HCT116 (cell line): ENCODE measurements at regions not wholly inside any gene's neighbourhood (a gene's known extent, or its start where the extent isn't known, plus 50 kb on each side); places are given as distances from the start of the nearest gene placed in this dataset.

Experiments
- ATAC-seq: fragments of 200-7000 bp; cut with Tn5 transposase; 2 replicates; pipeline ENCODE4 v1.9.1; 2020; ENCODE audit warnings: mild to moderate bottlenecking, moderate library complexity
- BruUV-seq: library from RNA; stranded (reverse); fragments of 400-500 nt; replicated peaks from 2 replicates; lab custom pipeline; 2021; lab: Mats Ljungman, UMichigan
- CTCF ChIA-PET: fragments of 300-600 bp; sonication (Branson Sonifier 250); formaldehyde crosslinking; loops from one replicate; lab custom pipeline; 2021; ENCODE audit warnings: antibody characterized with exemption; lab: Charles Lee
- POLR2A ChIA-PET: fragments of 300-600, 350-600 bp; sonication (Branson Sonifier 250); formaldehyde crosslinking; loops from one replicate; lab custom pipeline; 2021; ENCODE audit warnings: antibody characterized with exemption; lab: Charles Lee
- RAD21 ChIA-PET, 2 experiments: fragments of 300-600 bp; sonication (Branson Sonifier 250); formaldehyde crosslinking; loops; one replicate each; lab custom pipeline; 2023; ENCODE audit warnings: low total read pairs in 2 of 2; ENCODE audit not compliant: uncharacterized antibody in 2 of 2, unreplicated experiment in 2 of 2, low non-redundant PET in 1 of 2; lab: Charles Lee
- DNase-seq: peaks from one replicate; pipeline ENCODE4 v3.0.0-alpha.2; 2010; ENCODE audit warnings: low read depth, low spot score
- H2AFZ ChIP-seq: fragments of 200-600 bp; shearing (Covaris generic), sonication (generic); 2 replicates; pipeline ENCODE4 v1.6.1; 2017; ENCODE audit warnings: low read depth, mixed run types, mixed read lengths, antibody characterized with exemption, low read length; ENCODE audit not compliant: poor library complexity, severe bottlenecking
- H3K27ac ChIP-seq: 2 replicates; pipeline ENCODE4 v1.5.1; 2012; ENCODE audit warnings: low read depth, low read length
- H3K27me3 ChIP-seq: fragments of 200-600 bp; sonication (generic); 2 replicates; pipeline ENCODE4 v1.6.1; 2016; ENCODE audit warnings: mixed run types, low read length, mixed read lengths; ENCODE audit not compliant: insufficient read depth
- H3K36me3 ChIP-seq, 2 experiments: fragments of 200-500 bp in 1 of 2; fragments of 200-600 bp in 1 of 2; sonication (Bioruptor generic) in 1 of 2; sonication (generic) in 1 of 2; 2 replicates each; pipeline versions ENCODE4 v1.5.1 to v1.6.1; 2014 to 2016; ENCODE audit warnings: low read length in 2 of 2, inconsistent platforms in 1 of 2, mixed read lengths in 1 of 2, mixed run types in 1 of 2; ENCODE audit not compliant: insufficient read depth in 2 of 2, control insufficient read depth in 1 of 2
- H3K4me1 ChIP-seq, 2 experiments: fragments of 200-600 bp in 1 of 2; sonication (generic) in 1 of 2; 2 replicates each; pipeline versions ENCODE4 v1.5.1 to v1.6.1; 2012 to 2017; ENCODE audit warnings: low read length in 2 of 2, inconsistent platforms in 1 of 2, mild to moderate bottlenecking in 1 of 2, mixed read lengths in 1 of 2, mixed run types in 1 of 2, moderate library complexity in 1 of 2; ENCODE audit not compliant: insufficient read depth in 2 of 2, control insufficient read depth in 1 of 2
- H3K4me2 ChIP-seq: fragments of 200-600 bp; sonication (generic); 2 replicates; pipeline ENCODE4 v1.6.1; 2017; ENCODE audit warnings: mixed run types, low read length, mixed read lengths
- H3K4me3 ChIP-seq, 2 experiments: fragments of 200-600 bp in 1 of 2; sonication (generic) in 1 of 2; replicated peaks in 1 of 2; 2 replicates each; pipeline ENCODE4 v1.5.1; 2011 to 2016; ENCODE audit warnings: low read length in 2 of 2, control low read depth in 1 of 2, low read depth in 1 of 2, mild to moderate bottlenecking in 1 of 2, mixed read lengths in 1 of 2, mixed run types in 1 of 2
- H3K79me2 ChIP-seq: fragments of 200-600 bp; sonication (generic); 2 replicates; pipeline ENCODE4 v1.6.1; 2017; ENCODE audit warnings: mild to moderate bottlenecking, mixed run types, low read length, moderate library complexity, mixed read lengths; ENCODE audit not compliant: insufficient read depth
- H3K9ac ChIP-seq: fragments of 200-600 bp; sonication (generic); 2 replicates; pipeline ENCODE4 v1.6.1; 2016; ENCODE audit warnings: low read length, mixed read lengths
- H3K9me2 ChIP-seq: fragments of 200-600 bp; sonication (generic), shearing (Covaris generic); 2 replicates; pipeline ENCODE4 v1.6.1; 2017; ENCODE audit warnings: mixed run types, mild to moderate bottlenecking, moderate library complexity; ENCODE audit not compliant: insufficient read depth
- H3K9me3 ChIP-seq, 2 experiments: fragments of 200-500 bp in 1 of 2; fragments of 200-600 bp in 1 of 2; sonication (Bioruptor generic) in 1 of 2; sonication (generic) in 1 of 2; 2 replicates each; pipeline ENCODE4 v1.6.1; 2014 to 2017; ENCODE audit warnings: low read length in 2 of 2, mixed read lengths in 2 of 2, inconsistent platforms in 1 of 2, low read depth in 1 of 2, mild to moderate bottlenecking in 1 of 2, mixed run types in 1 of 2, moderate library complexity in 1 of 2; ENCODE audit not compliant: control insufficient read depth in 1 of 2, insufficient read depth in 1 of 2
- H4K20me1 ChIP-seq: fragments of 200-600 bp; sonication (generic), shearing (Covaris generic); 2 replicates; pipeline ENCODE4 v1.6.1; 2017; ENCODE audit warnings: mixed run types, mild to moderate bottlenecking, moderate library complexity; ENCODE audit not compliant: insufficient read depth
- CBX3 ChIP-seq: IDR thresholded peaks from 2 replicates; pipeline ENCODE4 v1.6.1; 2012; ENCODE audit warnings: low read depth
- EGR1 ChIP-seq: IDR thresholded peaks from 2 replicates; pipeline ENCODE4 v1.6.1; 2012; ENCODE audit warnings: low read depth
- EZH2 ChIP-seq: fragments of 200-600 bp; sonication (generic); IDR thresholded peaks from 2 replicates; pipeline ENCODE4 v1.6.1; 2017; ENCODE audit warnings: antibody characterized with exemption, mixed run types
- JUND ChIP-seq: IDR thresholded peaks from 2 replicates; pipeline ENCODE4 v1.6.1; 2012
- SP1 ChIP-seq: IDR thresholded peaks from 2 replicates; pipeline ENCODE4 v1.6.1; 2012; ENCODE audit warnings: low read depth
- intact Hi-C: fragments of 100-400 bp; cut with micrococcal nuclease; formaldehyde crosslinking; loops from 2 replicates; pipeline ENCODE4 v1.10.0; 2022
- TF ChIP-seq, protein P1 (sequence below): IDR thresholded peaks from 2 replicates; pipeline ENCODE4 v1.6.1; 2012
- TF ChIP-seq, protein P2 (sequence below), 3 experiments: fragments of 200-600 bp in 1 of 3; sonication (generic) in 1 of 3; IDR thresholded peaks in 2 of 3; conservative IDR thresholded peaks in 1 of 3; 2 replicates each; pipeline ENCODE4 v1.5.1; 2012 to 2017; ENCODE audit warnings: low read depth in 2 of 3, low read length in 2 of 3, antibody characterized with exemption in 1 of 3, borderline replicate concordance in 1 of 3, control low read depth in 1 of 3, mild to moderate bottlenecking in 1 of 3, mixed read lengths in 1 of 3, mixed run types in 1 of 3, moderate library complexity in 1 of 3; ENCODE audit not compliant: insufficient read depth in 1 of 3
- TF ChIP-seq, protein P3 (sequence below): IDR thresholded peaks from 2 replicates; pipeline ENCODE4 v1.6.1; 2012; ENCODE audit warnings: low read depth

DNA sequence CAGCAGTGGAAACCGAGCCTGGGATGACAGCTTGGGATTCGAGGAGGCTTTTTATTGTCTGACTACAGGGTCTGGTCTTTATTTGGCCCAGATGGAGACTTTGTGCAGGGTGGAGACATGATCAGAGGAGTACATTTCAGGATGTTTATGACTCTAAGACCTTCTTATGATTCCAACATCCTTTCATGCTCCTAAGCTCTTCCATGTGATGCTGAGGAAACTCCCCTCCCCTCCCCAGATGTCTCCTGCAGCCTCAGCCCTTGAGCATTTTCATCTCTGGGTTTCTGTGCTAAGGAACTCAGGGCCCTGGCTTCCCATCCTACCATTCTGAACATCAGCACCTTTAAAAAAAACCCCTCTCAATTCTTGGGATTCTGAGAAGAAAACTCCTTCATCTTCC, 186.6 kb downstream of the SOX4 start:
- CTCF ChIA-PET = no interaction called here

More for the DNA sequence above, 186.6 kb downstream of the SOX4 start:
- no peak overlapping the region for H3K4me2 ChIP-seq
- no peak for DNase-seq
- no peaks in the 10 kb centered on the region for H3K36me3 ChIP-seq
- H3K9me2 ChIP-seq = no peaks in the 10 kb centered on the region
- no peaks in the 10 kb centered on the region for H3K79me2 ChIP-seq
- H3K27me3 ChIP-seq = no peaks in the 10 kb centered on the region
- no peak overlapping the region for H3K9ac ChIP-seq
- H2AFZ ChIP-seq = no peak overlapping the region
- RAD21 ChIA-PET = no interaction called here
- H3K4me1 ChIP-seq = no peaks in the 10 kb centered on the region
- H4K20me1 ChIP-seq = no peaks in the 10 kb centered on the region
- intact Hi-C loops = no loop called here
- no peak overlapping the region for H3K4me3 ChIP-seq
- POLR2A ChIA-PET = no interaction called here
- ATAC-seq = no peak
- TF ChIP-seq, protein P1, sequence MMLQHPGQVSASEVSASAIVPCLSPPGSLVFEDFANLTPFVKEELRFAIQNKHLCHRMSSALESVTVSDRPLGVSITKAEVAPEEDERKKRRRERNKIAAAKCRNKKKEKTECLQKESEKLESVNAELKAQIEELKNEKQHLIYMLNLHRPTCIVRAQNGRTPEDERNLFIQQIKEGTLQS = no peak
- no peak for TF ChIP-seq CBX3
- TF ChIP-seq EZH2 = no peak
- TF ChIP-seq, protein P2, sequence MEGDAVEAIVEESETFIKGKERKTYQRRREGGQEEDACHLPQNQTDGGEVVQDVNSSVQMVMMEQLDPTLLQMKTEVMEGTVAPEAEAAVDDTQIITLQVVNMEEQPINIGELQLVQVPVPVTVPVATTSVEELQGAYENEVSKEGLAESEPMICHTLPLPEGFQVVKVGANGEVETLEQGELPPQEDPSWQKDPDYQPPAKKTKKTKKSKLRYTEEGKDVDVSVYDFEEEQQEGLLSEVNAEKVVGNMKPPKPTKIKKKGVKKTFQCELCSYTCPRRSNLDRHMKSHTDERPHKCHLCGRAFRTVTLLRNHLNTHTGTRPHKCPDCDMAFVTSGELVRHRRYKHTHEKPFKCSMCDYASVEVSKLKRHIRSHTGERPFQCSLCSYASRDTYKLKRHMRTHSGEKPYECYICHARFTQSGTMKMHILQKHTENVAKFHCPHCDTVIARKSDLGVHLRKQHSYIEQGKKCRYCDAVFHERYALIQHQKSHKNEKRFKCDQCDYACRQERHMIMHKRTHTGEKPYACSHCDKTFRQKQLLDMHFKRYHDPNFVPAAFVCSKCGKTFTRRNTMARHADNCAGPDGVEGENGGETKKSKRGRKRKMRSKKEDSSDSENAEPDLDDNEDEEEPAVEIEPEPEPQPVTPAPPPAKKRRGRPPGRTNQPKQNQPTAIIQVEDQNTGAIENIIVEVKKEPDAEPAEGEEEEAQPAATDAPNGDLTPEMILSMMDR (IDR thresholded peaks at IDR 0.05 in 2 of 3, conservative IDR thresholded peaks at IDR 0.05 in 1 of 3; ENCODE audit: borderline replicate concordance in 1 of 3, insufficient read depth in 1 of 3, low read depth in 2 of 3, low read length in 2 of 3) = no peak
- no peak for TF ChIP-seq EGR1
- no peak for TF ChIP-seq JUND
- TF ChIP-seq, protein P3, sequence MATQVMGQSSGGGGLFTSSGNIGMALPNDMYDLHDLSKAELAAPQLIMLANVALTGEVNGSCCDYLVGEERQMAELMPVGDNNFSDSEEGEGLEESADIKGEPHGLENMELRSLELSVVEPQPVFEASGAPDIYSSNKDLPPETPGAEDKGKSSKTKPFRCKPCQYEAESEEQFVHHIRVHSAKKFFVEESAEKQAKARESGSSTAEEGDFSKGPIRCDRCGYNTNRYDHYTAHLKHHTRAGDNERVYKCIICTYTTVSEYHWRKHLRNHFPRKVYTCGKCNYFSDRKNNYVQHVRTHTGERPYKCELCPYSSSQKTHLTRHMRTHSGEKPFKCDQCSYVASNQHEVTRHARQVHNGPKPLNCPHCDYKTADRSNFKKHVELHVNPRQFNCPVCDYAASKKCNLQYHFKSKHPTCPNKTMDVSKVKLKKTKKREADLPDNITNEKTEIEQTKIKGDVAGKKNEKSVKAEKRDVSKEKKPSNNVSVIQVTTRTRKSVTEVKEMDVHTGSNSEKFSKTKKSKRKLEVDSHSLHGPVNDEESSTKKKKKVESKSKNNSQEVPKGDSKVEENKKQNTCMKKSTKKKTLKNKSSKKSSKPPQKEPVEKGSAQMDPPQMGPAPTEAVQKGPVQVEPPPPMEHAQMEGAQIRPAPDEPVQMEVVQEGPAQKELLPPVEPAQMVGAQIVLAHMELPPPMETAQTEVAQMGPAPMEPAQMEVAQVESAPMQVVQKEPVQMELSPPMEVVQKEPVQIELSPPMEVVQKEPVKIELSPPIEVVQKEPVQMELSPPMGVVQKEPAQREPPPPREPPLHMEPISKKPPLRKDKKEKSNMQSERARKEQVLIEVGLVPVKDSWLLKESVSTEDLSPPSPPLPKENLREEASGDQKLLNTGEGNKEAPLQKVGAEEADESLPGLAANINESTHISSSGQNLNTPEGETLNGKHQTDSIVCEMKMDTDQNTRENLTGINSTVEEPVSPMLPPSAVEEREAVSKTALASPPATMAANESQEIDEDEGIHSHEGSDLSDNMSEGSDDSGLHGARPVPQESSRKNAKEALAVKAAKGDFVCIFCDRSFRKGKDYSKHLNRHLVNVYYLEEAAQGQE = no peak
- no peak for TF ChIP-seq SP1
- TF ChIP-seq, all 23 proteins: peak for 0
- Histone ChIP-seq H3K27ac (no peak overlapping the region), H3K9me3 (no peaks in the 10 kb centered on the region)
- no TSS peak for BruUV-seq
